Large intestine (tissue), 3 donors: ENCODE measurements at regions not wholly inside any gene's neighbourhood (a gene's known extent, or its start where the extent isn't known, plus 50 kb on each side); places are given as distances from the start of the nearest gene placed in this dataset.
"Not testable (repeated sequence)": the region's sequence is repeated elsewhere in the genome, so short reads cannot be mapped to it uniquely, and the experiment has no call there.

ENCODE experiments used
- DNase-seq, 2 donors: peaks; one replicate each; pipeline versions ENCODE4 v3.0.0 to v3.0.0-alpha.2; 2013
- H3K27ac ChIP-seq: one replicate; pipeline ENCODE4 v1.5.1; 2013; ENCODE audit warnings: low read length
- H3K27me3 ChIP-seq: 2 replicates; pipeline ENCODE4 v1.6.1; 2013; ENCODE audit warnings: low read length; ENCODE audit not compliant: control insufficient read depth, insufficient read depth
- H3K36me3 ChIP-seq: 2 replicates; pipeline ENCODE4 v1.6.1; 2013; ENCODE audit warnings: low read length; ENCODE audit not compliant: control insufficient read depth, insufficient read depth
- H3K4me1 ChIP-seq: one replicate; pipeline ENCODE4 v1.6.1; 2013; ENCODE audit warnings: low read length; ENCODE audit not compliant: control insufficient read depth, insufficient read depth
- H3K4me3 ChIP-seq: one replicate; pipeline ENCODE4 v1.5.1; 2013; ENCODE audit warnings: low read length
- H3K9me3 ChIP-seq: one replicate; pipeline ENCODE4 v1.6.1; 2013; ENCODE audit warnings: mild to moderate bottlenecking, low read depth, low read length, moderate library complexity; ENCODE audit not compliant: control insufficient read depth
- WGBS: methylation state at CpG from one replicate; pipeline ENCODE4 v1.1.5; 2013; ENCODE audit warnings: low lambda C conversion rate; ENCODE audit not compliant: insufficient coverage; 5-methylcytosine and 5-hydroxymethylcytosine counted together

DNA sequence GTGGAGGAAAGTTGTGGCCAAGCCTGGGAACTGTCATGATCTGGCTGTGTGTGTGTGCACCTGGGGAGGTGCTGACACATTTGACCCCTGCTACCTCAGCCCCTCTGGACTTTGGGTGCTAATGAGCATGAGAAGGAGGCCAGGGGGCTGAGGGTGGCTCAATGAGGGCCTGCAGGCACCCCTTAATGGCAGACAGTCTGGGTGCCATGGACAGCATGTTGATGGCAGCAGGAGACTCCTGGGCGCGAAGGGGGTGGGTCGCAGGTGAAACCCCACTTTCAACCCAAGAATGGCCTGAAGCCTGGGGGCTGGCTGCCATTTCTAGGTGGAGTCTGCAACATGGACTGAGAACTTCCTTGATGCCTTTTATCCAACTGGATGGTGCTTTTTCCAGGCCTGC lies 216.4 kb upstream of the TRPC4 start:
- Histone ChIP-seq H3K4me1 (no peaks in the 10 kb centered on the region), H3K4me3 (no peak overlapping the region), H3K36me3 (peaks cover 2% of the 10 kb centered on the region), H3K9me3 (peaks cover 21% of the 10 kb centered on the region), H3K27me3 (no peaks in the 10 kb centered on the region), H3K27ac (no peak overlapping the region)
- WGBS = no CpG with 5 or more reads among the region's 3 CpGs
- no peak for DNase-seq

DNA sequence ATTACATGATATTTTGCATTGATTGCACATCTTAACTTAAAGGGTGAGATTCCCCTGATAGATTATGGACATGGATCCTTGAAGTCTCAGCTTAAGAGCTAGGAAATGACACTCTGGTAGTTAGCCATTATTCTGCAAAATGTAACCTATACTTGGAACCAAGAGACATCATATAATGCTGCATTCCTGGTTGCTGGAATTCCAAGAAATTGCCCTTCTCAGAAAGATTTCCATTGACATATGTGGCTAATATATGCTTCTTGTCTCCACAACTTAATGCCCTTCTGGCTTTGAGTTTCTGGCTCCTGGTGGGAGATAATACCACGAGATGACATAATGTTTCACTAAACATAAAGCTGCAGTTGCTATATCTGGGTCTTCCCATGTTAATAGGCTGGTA lies 204.4 kb upstream of the TRPC4 start:
- Histone ChIP-seq H3K27me3 (no peaks in the 10 kb centered on the region), H3K36me3 (no peaks in the 10 kb centered on the region), H3K27ac (no peak overlapping the region), H3K9me3 (no peaks in the 10 kb centered on the region), H3K4me1 (no peaks in the 10 kb centered on the region), H3K4me3 (no peak overlapping the region)
- DNase-seq = no peak
- WGBS = no CpG with 5 or more reads among the region's 1 CpG

GRCh38 chr13:38072696-38073095 lies 203.1 kb upstream of the TRPC4 start:
- Histone ChIP-seq H3K36me3 (no peaks in the 10 kb centered on the region), H3K27me3 (no peaks in the 10 kb centered on the region), H3K9me3 (no peaks in the 10 kb centered on the region), H3K27ac (no peak overlapping the region), H3K4me3 (no peak overlapping the region), H3K4me1 (no peaks in the 10 kb centered on the region)
- DNase-seq = no peak

DNA sequence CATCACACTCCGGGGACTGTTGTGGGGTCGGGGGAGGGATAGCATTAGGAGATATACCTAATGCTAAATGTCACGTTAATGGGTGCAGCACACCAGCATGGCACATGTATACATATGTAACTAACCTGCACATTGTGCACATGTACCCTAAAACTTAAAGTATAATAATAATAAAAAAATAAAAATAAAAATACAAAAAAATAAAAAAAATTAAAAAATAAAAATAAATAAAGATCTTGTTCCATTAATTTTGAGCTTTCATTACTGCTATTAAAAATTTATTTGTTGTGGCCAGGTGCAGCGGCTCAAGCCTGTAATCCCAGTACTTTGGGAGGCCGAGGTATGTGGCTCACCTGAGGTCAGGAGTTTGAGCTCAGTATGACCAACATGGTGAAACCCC lies 201.8 kb upstream of the TRPC4 start:
- not testable (repeated sequence) for H3K4me3 ChIP-seq, H3K36me3 ChIP-seq, H3K9me3 ChIP-seq, H3K4me1 ChIP-seq, DNase-seq, H3K27ac ChIP-seq, H3K27me3 ChIP-seq
- no CpG with 5 or more reads among the region's 5 CpGs for WGBS

- Histone ChIP-seq H3K36me3 (no peaks in the 10 kb centered on the region), H3K27ac (no peak overlapping the region), H3K9me3 (no peaks in the 10 kb centered on the region), H3K4me3 (no peak overlapping the region), H3K4me1 (no peaks in the 10 kb centered on the region), H3K27me3 (no peaks in the 10 kb centered on the region)
- no CpG with 5 or more reads among the region's 3 CpGs for WGBS
- DNase-seq = no peak
These were observed 184.3 kb upstream of the TRPC4 start for GRCh38 chr13:38053896-38054295.

DNA sequence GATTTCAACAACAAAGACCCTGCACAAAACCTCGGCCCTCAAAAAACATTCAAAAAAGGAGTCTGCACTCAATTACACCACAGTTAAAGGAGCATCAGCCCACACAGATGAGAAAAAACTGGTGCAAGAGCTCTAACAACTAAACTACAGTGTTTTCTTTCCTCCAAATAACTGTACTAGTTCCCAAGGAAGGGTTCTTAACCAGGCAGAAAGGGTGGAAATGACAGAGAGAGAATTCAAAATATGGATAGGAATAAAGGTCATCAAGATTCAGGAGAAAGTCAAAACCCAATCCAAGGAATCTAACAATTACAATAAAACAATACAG lies 176.4 kb upstream of the TRPC4 start:
- DNase-seq = no peak
- Histone ChIP-seq H3K4me1 (no peaks in the 10 kb centered on the region), H3K4me3 (no peak overlapping the region), H3K9me3 (no peaks in the 10 kb centered on the region), H3K27me3 (no peaks in the 10 kb centered on the region), H3K27ac (no peak overlapping the region), H3K36me3 (no peaks in the 10 kb centered on the region)
- WGBS = no CpG with 5 or more reads among the region's 1 CpG

GRCh38 chr13:38045278-38046048 lies 175.9 kb upstream of the TRPC4 start:
- no peaks in the 10 kb centered on the region for H3K27me3 ChIP-seq
- no peaks in the 10 kb centered on the region for H3K9me3 ChIP-seq
- H3K27ac ChIP-seq = no peak overlapping the region
- H3K4me1 ChIP-seq = no peaks in the 10 kb centered on the region
- DNase-seq = no peak
- H3K4me3 ChIP-seq = no peak overlapping the region
- H3K36me3 ChIP-seq = no peaks in the 10 kb centered on the region
- WGBS = no CpG with 5 or more reads among the region's 8 CpGs

- DNase-seq = no peak
- no peaks in the 10 kb centered on the region for H3K36me3 ChIP-seq
- no peak overlapping the region for H3K4me3 ChIP-seq
- no peaks in the 10 kb centered on the region for H3K27me3 ChIP-seq
- H3K9me3 ChIP-seq = no peaks in the 10 kb centered on the region
- no peak overlapping the region for H3K27ac ChIP-seq
- H3K4me1 ChIP-seq = no peaks in the 10 kb centered on the region
- WGBS = no CpG with 5 or more reads among the region's 4 CpGs
These were observed 174.5 kb upstream of the TRPC4 start for GRCh38 chr13:38044067-38044466.

- 100% methylated on average over 1 of the region's 2 CpGs for WGBS
- Histone ChIP-seq H3K27me3 (no peaks in the 10 kb centered on the region), H3K36me3 (no peaks in the 10 kb centered on the region), H3K4me1 (no peaks in the 10 kb centered on the region), H3K9me3 (no peaks in the 10 kb centered on the region), H3K27ac (no peak overlapping the region), H3K4me3 (no peak overlapping the region)
- no peak for DNase-seq
These were observed 173.2 kb upstream of the TRPC4 start for GRCh38 chr13:38042771-38043170.

DNA sequence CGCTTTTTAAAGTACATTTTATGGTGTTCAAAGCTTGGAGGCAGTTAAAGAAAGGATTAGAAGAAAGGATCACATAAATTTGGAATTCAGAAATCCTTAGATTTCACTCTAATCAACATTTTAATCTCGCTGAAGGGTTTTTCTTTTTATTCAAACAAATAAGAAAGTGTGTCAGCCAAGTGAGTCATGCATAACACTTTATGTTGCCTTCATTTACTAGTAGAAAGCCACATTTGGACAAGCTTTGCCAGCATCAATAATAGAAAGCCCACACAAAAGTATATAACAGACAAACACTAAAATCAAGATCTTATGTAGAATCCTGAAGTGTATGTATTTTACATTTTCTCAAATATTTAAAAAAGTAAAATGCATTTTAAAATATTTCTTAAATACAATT lies 154.9 kb upstream of the TRPC4 start:
- Histone ChIP-seq H3K27me3 (no peaks in the 10 kb centered on the region), H3K9me3 (peaks cover 16% of the 10 kb centered on the region), H3K27ac (no peak overlapping the region), H3K36me3 (no peaks in the 10 kb centered on the region), H3K4me3 (no peak overlapping the region), H3K4me1 (no peaks in the 10 kb centered on the region)
- DNase-seq = no peak
- 50% methylated on average over 2 of the region's 2 CpGs for WGBS

DNA sequence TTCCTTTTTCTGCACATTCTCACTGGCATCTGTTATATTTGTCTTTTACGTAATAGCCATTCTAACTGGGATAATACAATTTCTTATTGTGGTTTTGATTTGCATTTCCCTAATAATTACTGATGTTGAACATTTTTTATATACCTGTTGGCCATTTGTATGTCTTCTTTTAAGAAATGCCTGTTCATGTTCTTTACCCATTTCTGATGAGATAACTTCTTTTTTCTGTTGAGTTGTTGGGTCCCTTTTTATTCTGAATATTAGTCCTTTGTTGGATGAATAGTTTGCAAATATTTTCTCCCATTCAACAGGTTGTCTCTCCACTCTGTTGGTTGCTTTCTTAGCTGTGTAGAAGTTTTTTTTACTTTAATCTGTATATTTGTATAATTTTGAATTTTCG lies 147.7 kb upstream of the TRPC4 start:
- Histone ChIP-seq H3K36me3 (no peaks in the 10 kb centered on the region), H3K4me3 (no peak overlapping the region), H3K27me3 (no peaks in the 10 kb centered on the region), H3K4me1 (no peaks in the 10 kb centered on the region), H3K9me3 (peaks cover 22% of the 10 kb centered on the region), H3K27ac (no peak overlapping the region)
- 60% methylated on average over 2 of the region's 2 CpGs for WGBS
- no peak for DNase-seq
